Osteocyte (in vitro differentiated cells): ENCODE measurements at regions not wholly inside any gene's neighbourhood (a gene's known extent, or its start where the extent isn't known, plus 50 kb on each side); places are given as distances from the start of the nearest gene placed in this dataset.

Experiments
- DNase-seq: peaks from one replicate; pipeline ENCODE4 v3.0.0; 2021; ENCODE audit warnings: mixed read lengths; ENCODE audit not compliant: unreplicated experiment; ENCODE audit errors: extremely low spot score
- H3K27ac Mint-ChIP-seq: one replicate; pipeline ENCODE4 v1.8.0; 2021; ENCODE audit warnings: mild to moderate bottlenecking, mixed read lengths; ENCODE audit not compliant: unreplicated experiment
- H3K27me3 Mint-ChIP-seq: one replicate; pipeline ENCODE4 v1.8.0; 2021; ENCODE audit warnings: mixed read lengths; ENCODE audit not compliant: unreplicated experiment
- H3K36me3 Mint-ChIP-seq: one replicate; pipeline ENCODE4 v1.8.0; 2021; ENCODE audit warnings: mixed read lengths; ENCODE audit not compliant: unreplicated experiment
- H3K4me1 Mint-ChIP-seq: one replicate; pipeline ENCODE4 v1.8.0; 2021; ENCODE audit warnings: mixed read lengths; ENCODE audit not compliant: unreplicated experiment
- H3K4me3 Mint-ChIP-seq: one replicate; pipeline ENCODE4 v1.8.0; 2021; ENCODE audit warnings: mild to moderate bottlenecking, moderate library complexity, mixed read lengths; ENCODE audit not compliant: unreplicated experiment
- H3K9me3 Mint-ChIP-seq: one replicate; pipeline ENCODE4 v1.8.0; 2021; ENCODE audit warnings: mixed read lengths; ENCODE audit not compliant: unreplicated experiment
- TF ChIP-seq, protein P1 (sequence below): fragments of 200-600 bp; sonication (generic); IDR thresholded peaks from 2 replicates; pipeline ENCODE4 v1.5.0; 2021; ENCODE audit warnings: antibody characterized with exemption, mild to moderate bottlenecking, moderate library complexity

DNA sequence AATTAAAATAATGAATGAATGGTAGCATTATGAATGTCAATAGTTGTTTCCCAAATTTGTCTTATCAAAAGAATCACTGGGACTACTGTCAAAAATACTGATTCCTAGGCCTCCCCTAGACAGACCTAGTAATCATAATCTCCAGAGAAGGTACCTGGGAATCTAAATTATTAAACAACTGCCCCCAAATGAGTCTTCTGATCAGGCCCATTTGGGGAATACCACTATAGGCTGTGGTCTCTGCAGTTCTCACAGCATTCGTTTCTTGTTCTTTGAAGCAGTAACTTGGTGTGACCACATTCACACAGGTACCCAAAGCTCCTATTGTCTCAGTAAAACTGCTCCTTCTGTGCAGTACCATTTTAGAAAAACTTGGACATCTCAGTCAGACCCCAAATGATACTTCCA is 230.9 kb downstream of the PIK3R1 start:
- TF ChIP-seq, protein P1, sequence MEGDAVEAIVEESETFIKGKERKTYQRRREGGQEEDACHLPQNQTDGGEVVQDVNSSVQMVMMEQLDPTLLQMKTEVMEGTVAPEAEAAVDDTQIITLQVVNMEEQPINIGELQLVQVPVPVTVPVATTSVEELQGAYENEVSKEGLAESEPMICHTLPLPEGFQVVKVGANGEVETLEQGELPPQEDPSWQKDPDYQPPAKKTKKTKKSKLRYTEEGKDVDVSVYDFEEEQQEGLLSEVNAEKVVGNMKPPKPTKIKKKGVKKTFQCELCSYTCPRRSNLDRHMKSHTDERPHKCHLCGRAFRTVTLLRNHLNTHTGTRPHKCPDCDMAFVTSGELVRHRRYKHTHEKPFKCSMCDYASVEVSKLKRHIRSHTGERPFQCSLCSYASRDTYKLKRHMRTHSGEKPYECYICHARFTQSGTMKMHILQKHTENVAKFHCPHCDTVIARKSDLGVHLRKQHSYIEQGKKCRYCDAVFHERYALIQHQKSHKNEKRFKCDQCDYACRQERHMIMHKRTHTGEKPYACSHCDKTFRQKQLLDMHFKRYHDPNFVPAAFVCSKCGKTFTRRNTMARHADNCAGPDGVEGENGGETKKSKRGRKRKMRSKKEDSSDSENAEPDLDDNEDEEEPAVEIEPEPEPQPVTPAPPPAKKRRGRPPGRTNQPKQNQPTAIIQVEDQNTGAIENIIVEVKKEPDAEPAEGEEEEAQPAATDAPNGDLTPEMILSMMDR: no peak
- H3K27me3 Mint-ChIP-seq: no peaks in the 10 kb centered on the region

DNA sequence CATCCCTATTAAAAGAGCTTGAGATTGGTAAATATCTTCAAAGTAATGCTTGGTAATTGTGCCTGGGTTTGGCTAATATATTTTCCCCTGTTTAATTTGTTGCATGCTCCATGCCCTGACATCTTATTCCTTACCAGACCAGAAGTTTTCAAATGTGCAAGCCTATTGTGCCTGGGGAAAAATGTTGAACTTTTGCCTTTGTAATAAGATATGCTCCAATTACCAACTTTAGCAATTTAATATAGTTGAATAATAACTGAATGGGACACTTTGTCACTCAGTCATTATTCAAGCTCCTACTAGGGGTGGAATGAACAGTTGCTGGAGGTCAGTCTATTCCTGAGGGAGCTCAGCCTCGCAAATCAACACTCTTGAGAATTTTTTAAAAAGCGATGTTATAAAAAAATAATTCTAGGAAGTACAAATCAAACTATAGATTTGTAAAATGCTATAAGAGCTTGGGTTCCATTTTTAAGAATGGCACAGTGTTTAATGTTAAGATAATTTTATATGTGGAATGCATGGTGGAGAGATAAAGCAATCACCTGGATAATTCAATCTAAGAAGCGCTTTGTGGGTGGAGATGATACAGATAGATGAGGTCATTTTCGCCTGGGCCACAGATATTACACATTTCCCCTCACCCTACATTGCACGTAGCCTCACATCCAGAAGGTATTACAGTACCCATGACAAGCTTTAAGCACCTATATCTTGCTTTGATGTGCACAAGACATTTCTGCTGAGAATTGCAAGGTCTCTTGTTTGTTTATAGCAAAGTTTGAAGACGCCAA is 231.8 kb downstream of the PIK3R1 start:
- no peaks in the 10 kb centered on the region for H3K27me3 Mint-ChIP-seq
- H3K27ac Mint-ChIP-seq: no peak overlapping the region
- H3K4me3 Mint-ChIP-seq: no peak overlapping the region

More for the DNA sequence above, 230.9 kb downstream of the PIK3R1 start:
- Mint-ChIP-seq H3K9me3 (no peaks in the 10 kb centered on the region), H3K27ac (no peak overlapping the region), H3K4me3 (no peak overlapping the region), H3K36me3 (no peaks in the 10 kb centered on the region), H3K4me1 (peaks cover 10% of the 10 kb centered on the region)
- DNase-seq: no peak

GRCh38 chr5:68449380-68449779 is 233.8 kb downstream of the PIK3R1 start:
- TF ChIP-seq, protein P1: no peak
- H3K9me3 Mint-ChIP-seq: peaks cover 5% of the 10 kb centered on the region
- H3K4me1 Mint-ChIP-seq: peaks cover 8% of the 10 kb centered on the region
- no peak overlapping the region for H3K27ac Mint-ChIP-seq
- H3K4me3 Mint-ChIP-seq: no peak overlapping the region
- H3K27me3 Mint-ChIP-seq: no peaks in the 10 kb centered on the region
- no peaks in the 10 kb centered on the region for H3K36me3 Mint-ChIP-seq
- DNase-seq: no peak

More for the DNA sequence above, 231.8 kb downstream of the PIK3R1 start:
- H3K36me3 Mint-ChIP-seq: no peaks in the 10 kb centered on the region
- H3K9me3 Mint-ChIP-seq: no peaks in the 10 kb centered on the region
- no peak for DNase-seq
- H3K4me1 Mint-ChIP-seq: peaks cover 10% of the 10 kb centered on the region
- TF ChIP-seq, protein P1: no peak

DNA sequence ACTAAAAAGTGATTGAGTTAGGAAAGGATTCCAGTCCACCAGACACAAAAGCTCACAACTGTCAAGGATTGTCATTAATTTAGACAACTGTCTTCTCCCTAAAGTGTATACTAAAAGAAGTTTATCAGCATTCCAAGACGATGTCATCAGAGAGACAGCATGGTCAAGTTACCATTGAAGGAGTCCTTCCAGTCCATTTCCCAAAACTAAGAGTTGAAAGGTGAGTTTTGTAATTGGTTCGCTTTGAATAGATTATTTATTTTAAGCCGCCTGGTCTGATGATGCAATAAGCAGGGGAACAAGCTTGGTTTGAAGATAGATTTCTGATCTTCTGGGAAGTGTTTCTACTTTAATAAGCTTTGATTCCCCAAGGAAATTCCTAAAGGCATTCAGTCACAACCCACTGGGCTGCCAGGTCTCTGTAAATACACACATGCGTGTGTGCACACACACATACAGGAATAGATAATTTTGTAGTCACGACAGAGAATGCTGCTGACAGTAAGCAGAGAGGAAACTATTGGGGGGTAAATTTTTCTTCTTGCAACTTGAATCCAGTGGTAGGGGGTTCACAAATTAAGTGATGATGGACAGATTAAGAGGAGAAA is 234.8 kb downstream of the PIK3R1 start:
- Mint-ChIP-seq H3K9me3 (peaks cover 5% of the 10 kb centered on the region), H3K4me1 (peaks cover 12% of the 10 kb centered on the region), H3K27ac (no peak overlapping the region), H3K27me3 (no peaks in the 10 kb centered on the region), H3K4me3 (no peak overlapping the region), H3K36me3 (no peaks in the 10 kb centered on the region)
- DNase-seq: no peak
- TF ChIP-seq, protein P1: no peak

DNA sequence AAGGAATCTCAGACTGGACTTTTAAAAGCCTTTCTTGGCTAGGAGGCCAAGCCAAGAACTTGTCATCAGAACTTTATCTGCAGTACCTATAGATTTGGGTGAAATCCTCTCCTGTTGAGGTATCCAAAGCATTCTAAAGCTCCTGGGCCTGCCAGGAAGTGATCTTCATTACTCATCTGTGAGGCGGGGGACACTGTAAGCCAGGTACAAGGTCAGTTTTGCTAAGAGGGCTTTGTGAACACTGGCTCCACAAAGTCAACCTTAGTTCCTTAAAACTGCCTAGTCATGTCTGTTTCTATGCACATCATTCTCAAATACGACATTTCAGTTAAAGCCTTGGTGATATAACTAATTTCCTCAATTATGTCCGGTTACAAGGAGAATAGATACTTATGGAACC is 236.7 kb downstream of the PIK3R1 start:
- Mint-ChIP-seq H3K9me3 (peaks cover 5% of the 10 kb centered on the region), H3K4me1 (peaks cover 15% of the 10 kb centered on the region), H3K27ac (no peak overlapping the region), H3K27me3 (no peaks in the 10 kb centered on the region), H3K36me3 (no peaks in the 10 kb centered on the region), H3K4me3 (no peak overlapping the region)
- TF ChIP-seq, protein P1: no peak
- no peak for DNase-seq
